ENCODE measurements at regions not wholly inside any gene's neighbourhood (a gene's known extent, or its start where the extent isn't known, plus 50 kb on each side); places are given as distances from the start of the nearest gene placed in this dataset.

DNA sequence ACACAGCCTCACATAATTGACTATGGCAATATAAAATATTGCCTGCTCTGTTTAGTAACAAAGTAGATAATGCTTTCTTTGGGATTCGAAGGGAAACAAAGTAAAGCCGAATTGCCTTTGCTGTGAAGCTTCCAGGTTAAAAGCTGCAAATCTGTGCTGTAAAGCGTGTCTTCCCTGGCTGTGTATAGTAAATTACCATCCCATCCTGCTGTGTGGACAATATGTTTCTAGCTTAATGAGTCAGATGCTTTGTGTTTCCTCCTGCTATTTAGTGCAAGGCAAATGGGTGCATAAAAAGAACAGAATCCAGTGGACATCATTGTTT, 265.1 kb downstream of the SOCS6 start:
- TF ChIP-seq TARDBP (IDR thresholded peaks at IDR 0.05): no peak
- TF ChIP-seq FOXM1 (IDR thresholded peaks at IDR 0.05; ENCODE audit: borderline replicate concordance): no peak
- no peak for TF ChIP-seq NFRKB (IDR thresholded peaks at IDR 0.05)
- no peak for TF ChIP-seq FOXA1 (IDR thresholded peaks at IDR 0.05)
- no peak for TF ChIP-seq FOXK2 (IDR thresholded peaks at IDR 0.05)
- TF ChIP-seq BHLHE40 (IDR thresholded peaks at IDR 0.05; ENCODE audit: borderline replicate concordance): no peak
- no peak for TF ChIP-seq SP1 (IDR thresholded peaks at IDR 0.05)
- TF ChIP-seq HDGF (IDR thresholded peaks at IDR 0.05; ENCODE audit: borderline replicate concordance): no peak
